ENCODE measurements at regions not wholly inside any gene's neighbourhood (a gene's known extent, or its start where the extent isn't known, plus 50 kb on each side); places are given as distances from the start of the nearest gene placed in this dataset.

GRCh38 chr14:101056446-101056845 lies 152.9 kb upstream of the RTL1 start:
- WGBS (ENCODE audit: insufficient coverage) = 60% methylated on average over 1 of the region's 2 CpGs
- TF ChIP-seq CTCF (IDR thresholded peaks at IDR 0.05) = no peak
- peaks cover 2 to 26% (median 8%) of the 10 kb centered on the region in 7 donors for H3K9me3 Mint-ChIP-seq

GRCh38 chr14:101057394-101057793 lies 153.9 kb upstream of the RTL1 start:
- DNase-seq = no peak
- intact Hi-C loops (cut with micrococcal nuclease) = no loop called here
- H3K4me3 Mint-ChIP-seq = no peak overlapping the region
- WGBS (ENCODE audit: insufficient coverage) = no CpG with 5 or more reads among the region's 3 CpGs
- H3K4me1 Mint-ChIP-seq = no peaks in the 10 kb centered on the region
- Histone ChIP-seq H3K27ac (ENCODE audit: low read depth in 1 of 2, low read length in 2 of 2) (no peak overlapping the region), H3K36me3 (replicated peaks in 1 of 2; ENCODE audit: control insufficient read depth in 1 of 2, insufficient read depth in 2 of 2, low read length in 2 of 2) (no peaks in the 10 kb centered on the region), H3K4me2 (replicated peaks; ENCODE audit: extremely low read depth, low read length, poor library complexity, severe bottlenecking) (no peak overlapping the region), H3K27me3 (ENCODE audit: control insufficient read depth in 2 of 2, insufficient read depth in 2 of 2, low read length in 2 of 2) (no peaks in the 10 kb centered on the region), H4K20me1 (ENCODE audit: insufficient read depth, low read length) (no peaks in the 10 kb centered on the region), H3K9ac (ENCODE audit: insufficient read depth, low read length, poor library complexity, severe bottlenecking) (no peak overlapping the region), H3K79me2 (ENCODE audit: insufficient read depth, low read length) (no peaks in the 10 kb centered on the region), H3K4me1 (ENCODE audit: control insufficient read depth in 1 of 2, insufficient read depth in 2 of 2, low read length in 2 of 2) (no peaks in the 10 kb centered on the region), H3K9me3 (replicated peaks in 1 of 2; ENCODE audit: control insufficient read depth in 1 of 2, insufficient read depth in 1 of 2, low read length in 2 of 2) (peaks cover 0 to 2% of the 10 kb centered on the region in 2 donors), H2AFZ (ENCODE audit: insufficient read depth, low read depth, low read length, poor library complexity, severe bottlenecking) (no peak overlapping the region), H3K4me3 (replicated peaks in 1 of 3; ENCODE audit: low read depth in 2 of 3, low read length in 3 of 3) (no peak overlapping the region)
- no peaks in the 10 kb centered on the region for H3K36me3 Mint-ChIP-seq
- H3K27me3 Mint-ChIP-seq (ENCODE audit: low read depth in 3 of 3) = peaks cover 0 to 3% (median 2%) of the 10 kb centered on the region in 3 donors
- TF ChIP-seq CTCF (IDR thresholded peaks at IDR 0.05) = no peak
- H3K27ac Mint-ChIP-seq = no peak overlapping the region
- peaks cover 2 to 24% (median 8%) of the 10 kb centered on the region in 7 donors for H3K9me3 Mint-ChIP-seq

More at GRCh38 chr14:101056446-101056845, 152.9 kb upstream of the RTL1 start:
- H3K27ac Mint-ChIP-seq = no peak overlapping the region
- no peaks in the 10 kb centered on the region for H4K20me1 ChIP-seq (ENCODE audit: insufficient read depth, low read length)
- peaks cover 0 to 2% (median 2%) of the 10 kb centered on the region in 3 donors for H3K27me3 Mint-ChIP-seq (ENCODE audit: low read depth in 3 of 3)
- no peak for DNase-seq
- no peaks in the 10 kb centered on the region for H3K4me1 ChIP-seq (ENCODE audit: control insufficient read depth in 1 of 2, insufficient read depth in 2 of 2, low read length in 2 of 2)
- H3K4me1 Mint-ChIP-seq = no peaks in the 10 kb centered on the region
- no peaks in the 10 kb centered on the region for H3K27me3 ChIP-seq (ENCODE audit: control insufficient read depth in 2 of 2, insufficient read depth in 2 of 2, low read length in 2 of 2)
- no peak overlapping the region for H3K9ac ChIP-seq (ENCODE audit: insufficient read depth, low read length, poor library complexity, severe bottlenecking)
- H3K36me3 Mint-ChIP-seq = no peaks in the 10 kb centered on the region
- H3K27ac ChIP-seq (ENCODE audit: low read depth in 1 of 2, low read length in 2 of 2) = no peak overlapping the region
- no peak overlapping the region for H3K4me3 ChIP-seq (replicated peaks in 1 of 3; ENCODE audit: low read depth in 2 of 3, low read length in 3 of 3)
- H3K4me3 Mint-ChIP-seq = no peak overlapping the region
- no peak overlapping the region for H3K4me2 ChIP-seq (replicated peaks; ENCODE audit: extremely low read depth, low read length, poor library complexity, severe bottlenecking)
- H2AFZ ChIP-seq (ENCODE audit: insufficient read depth, low read depth, low read length, poor library complexity, severe bottlenecking) = no peak overlapping the region
- no peaks in the 10 kb centered on the region for H3K79me2 ChIP-seq (ENCODE audit: insufficient read depth, low read length)
- intact Hi-C loops (cut with micrococcal nuclease) = no loop called here
- no peaks in the 10 kb centered on the region for H3K36me3 ChIP-seq (replicated peaks in 1 of 2; ENCODE audit: control insufficient read depth in 1 of 2, insufficient read depth in 2 of 2, low read length in 2 of 2)
- peaks cover 0 to 5% of the 10 kb centered on the region in 2 donors for H3K9me3 ChIP-seq (replicated peaks in 1 of 2; ENCODE audit: control insufficient read depth in 1 of 2, insufficient read depth in 1 of 2, low read length in 2 of 2)

Data from CD14-positive monocyte (primary cell).